Astrocyte (in vitro differentiated cells and primary cell): ENCODE measurements at regions not wholly inside any gene's neighbourhood (a gene's known extent, or its start where the extent isn't known, plus 50 kb on each side); places are given as distances from the start of the nearest gene placed in this dataset.

Experiments
- EZH2 ChIP-seq: IDR thresholded peaks from 2 replicates; pipeline ENCODE4 v1.6.1; 2012; ENCODE audit warnings: mild to moderate bottlenecking, low read length, inconsistent platforms; ENCODE audit not compliant: insufficient read depth
- TF ChIP-seq, protein P1 (sequence below): IDR thresholded peaks from 2 replicates; pipeline ENCODE4 v1.5.1; 2011; ENCODE audit warnings: low read depth, mild to moderate bottlenecking, inconsistent platforms, low read length, moderate library complexity; ENCODE audit not compliant: insufficient read depth

DNA sequence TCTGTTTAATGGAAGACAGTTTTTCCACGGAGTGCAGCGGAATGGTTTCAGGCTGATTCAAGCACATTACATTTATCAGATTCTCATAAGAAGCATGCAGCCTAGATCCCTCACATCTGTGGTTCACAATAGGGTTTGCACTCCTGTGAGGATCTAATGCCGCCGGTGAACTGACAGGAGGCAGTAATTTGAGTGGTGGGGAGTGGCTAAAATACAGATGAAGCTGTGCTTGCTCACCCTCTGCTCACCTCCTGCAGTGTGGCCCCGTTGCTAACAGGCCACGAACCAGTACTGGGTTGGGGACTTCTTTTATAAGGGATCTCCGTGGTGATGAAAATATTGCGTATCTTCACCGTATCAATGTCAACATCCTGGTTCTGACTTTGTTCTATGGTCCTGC is 107.8 kb downstream of the OTX2 start:
- TF ChIP-seq, protein P1, sequence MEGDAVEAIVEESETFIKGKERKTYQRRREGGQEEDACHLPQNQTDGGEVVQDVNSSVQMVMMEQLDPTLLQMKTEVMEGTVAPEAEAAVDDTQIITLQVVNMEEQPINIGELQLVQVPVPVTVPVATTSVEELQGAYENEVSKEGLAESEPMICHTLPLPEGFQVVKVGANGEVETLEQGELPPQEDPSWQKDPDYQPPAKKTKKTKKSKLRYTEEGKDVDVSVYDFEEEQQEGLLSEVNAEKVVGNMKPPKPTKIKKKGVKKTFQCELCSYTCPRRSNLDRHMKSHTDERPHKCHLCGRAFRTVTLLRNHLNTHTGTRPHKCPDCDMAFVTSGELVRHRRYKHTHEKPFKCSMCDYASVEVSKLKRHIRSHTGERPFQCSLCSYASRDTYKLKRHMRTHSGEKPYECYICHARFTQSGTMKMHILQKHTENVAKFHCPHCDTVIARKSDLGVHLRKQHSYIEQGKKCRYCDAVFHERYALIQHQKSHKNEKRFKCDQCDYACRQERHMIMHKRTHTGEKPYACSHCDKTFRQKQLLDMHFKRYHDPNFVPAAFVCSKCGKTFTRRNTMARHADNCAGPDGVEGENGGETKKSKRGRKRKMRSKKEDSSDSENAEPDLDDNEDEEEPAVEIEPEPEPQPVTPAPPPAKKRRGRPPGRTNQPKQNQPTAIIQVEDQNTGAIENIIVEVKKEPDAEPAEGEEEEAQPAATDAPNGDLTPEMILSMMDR, result no peak
- no peak for TF ChIP-seq EZH2
